HuH-7.5 (cell line): ENCODE measurements at regions not wholly inside any gene's neighbourhood (a gene's known extent, or its start where the extent isn't known, plus 50 kb on each side); places are given as distances from the start of the nearest gene placed in this dataset.
"Not testable (repeated sequence)": the region's sequence is repeated elsewhere in the genome, so short reads cannot be mapped to it uniquely, and the experiment has no call there.

Experiments
- DNase-seq: peaks from one replicate; pipeline ENCODE4 v3.0.0; 2011; ENCODE audit warnings: low spot score

DNA sequence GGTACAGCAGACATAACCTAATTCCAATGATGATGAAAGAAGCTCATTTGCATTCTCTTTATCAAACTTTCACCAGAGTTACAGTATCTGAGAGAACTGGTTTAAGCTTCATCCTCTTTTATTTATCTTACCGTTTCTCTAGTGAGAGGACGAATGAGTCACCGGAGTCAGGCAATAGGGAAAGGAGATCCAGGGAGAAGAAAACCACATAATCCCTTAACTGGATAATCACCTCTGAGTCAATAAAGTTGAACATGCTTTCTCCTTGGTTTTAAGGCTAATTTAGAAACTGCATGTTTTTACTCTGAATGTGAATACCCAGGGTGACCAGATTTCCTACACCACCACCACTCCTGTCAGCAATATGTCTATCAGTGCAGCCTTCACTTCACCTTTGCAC is 313.7 kb upstream of the TBX18 start:
- no peak for DNase-seq

GRCh38 chr6:85077098-85077497 is 312.7 kb upstream of the TBX18 start:
- DNase-seq, result no peak

- not testable (repeated sequence) for DNase-seq
Observed at GRCh38 chr6:85071845-85072244, 307.4 kb upstream of the TBX18 start.

GRCh38 chr6:85069577-85069976 is 305.2 kb upstream of the TBX18 start:
- DNase-seq, result no peak

DNA sequence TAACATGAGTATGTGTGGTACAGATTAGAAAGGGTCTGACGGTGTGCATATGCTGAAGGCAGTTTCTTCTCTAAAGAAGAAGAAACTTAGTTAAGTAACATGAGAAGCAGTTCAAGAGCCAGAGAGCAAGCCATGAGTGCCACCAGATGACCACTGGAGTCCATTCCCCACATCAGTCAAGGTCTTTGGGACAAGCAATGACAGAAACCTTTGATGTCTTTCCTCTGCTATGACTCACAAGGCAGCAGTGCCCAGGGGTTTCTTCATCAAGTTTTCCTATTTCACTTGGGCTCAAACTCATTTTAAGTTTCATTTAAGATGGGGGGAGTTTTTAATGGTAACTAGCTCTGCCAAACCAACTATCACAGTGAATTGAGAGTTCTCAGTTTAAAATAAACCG is 303.8 kb upstream of the TBX18 start:
- DNase-seq, result no peak

DNA sequence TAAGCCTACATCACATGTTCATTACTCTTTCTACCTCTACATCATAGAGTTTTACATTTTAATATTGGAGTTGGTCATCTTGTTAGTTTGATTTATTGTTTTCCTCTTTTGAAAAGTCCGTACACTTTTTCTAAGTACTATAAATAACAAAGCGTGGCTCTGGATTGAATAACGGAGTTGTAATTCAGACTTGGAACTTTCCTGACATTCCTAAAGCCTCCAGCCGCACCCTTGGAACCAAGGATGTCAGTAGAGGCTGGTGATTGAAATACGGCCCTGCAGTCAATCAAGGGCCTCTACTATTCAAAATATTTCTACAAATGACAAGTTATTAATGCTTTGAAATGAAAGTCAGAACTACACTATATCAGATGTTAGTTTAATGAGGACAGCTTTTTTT is 301.9 kb upstream of the TBX18 start:
- DNase-seq, result no peak

DNA sequence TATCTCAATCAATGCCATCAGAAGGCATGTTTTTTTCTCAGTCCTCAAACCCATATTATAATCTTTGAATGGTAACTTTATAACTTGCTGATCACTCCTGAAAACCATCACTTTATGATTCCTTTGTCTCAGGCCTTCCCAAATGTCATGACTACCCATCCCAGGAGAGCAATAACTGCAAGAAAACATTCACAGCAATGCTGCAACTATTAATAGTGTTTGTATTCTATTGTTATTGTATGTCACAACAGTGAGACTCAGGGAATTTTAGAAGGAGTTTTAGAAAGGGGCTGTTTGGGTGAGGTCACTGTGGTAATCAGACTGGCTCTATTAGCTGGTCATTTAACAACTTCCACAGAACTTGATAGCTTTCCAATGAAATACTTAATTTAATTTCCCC is 301.4 kb upstream of the TBX18 start:
- DNase-seq, result no peak

GRCh38 chr6:85063611-85064010 is 299.2 kb upstream of the TBX18 start:
- no peak for DNase-seq

DNA sequence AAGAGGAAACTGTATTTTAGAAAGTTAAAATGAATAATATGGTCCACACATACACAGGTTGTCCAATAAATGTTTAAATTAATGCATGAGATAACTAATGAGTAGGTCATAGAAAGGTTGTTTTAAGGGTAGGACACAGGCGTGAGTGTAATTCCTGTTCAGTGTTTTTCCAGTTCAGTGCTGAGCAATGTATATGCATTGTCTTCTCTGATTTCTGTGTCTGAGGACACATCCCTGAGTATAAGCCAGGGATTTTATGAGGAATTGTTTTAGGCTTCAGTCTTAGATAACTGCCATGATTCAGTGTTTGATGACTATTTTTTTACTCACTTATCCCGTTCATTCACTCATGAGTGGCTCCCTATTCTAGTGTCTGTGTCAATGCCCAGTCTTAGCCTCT is 298.5 kb upstream of the TBX18 start:
- no peak for DNase-seq

GRCh38 chr6:85058806-85059205 is 294.4 kb upstream of the TBX18 start:
- no peak for DNase-seq

- DNase-seq, result no peak
Observed at GRCh38 chr6:85050149-85050548, 285.8 kb upstream of the TBX18 start.

DNA sequence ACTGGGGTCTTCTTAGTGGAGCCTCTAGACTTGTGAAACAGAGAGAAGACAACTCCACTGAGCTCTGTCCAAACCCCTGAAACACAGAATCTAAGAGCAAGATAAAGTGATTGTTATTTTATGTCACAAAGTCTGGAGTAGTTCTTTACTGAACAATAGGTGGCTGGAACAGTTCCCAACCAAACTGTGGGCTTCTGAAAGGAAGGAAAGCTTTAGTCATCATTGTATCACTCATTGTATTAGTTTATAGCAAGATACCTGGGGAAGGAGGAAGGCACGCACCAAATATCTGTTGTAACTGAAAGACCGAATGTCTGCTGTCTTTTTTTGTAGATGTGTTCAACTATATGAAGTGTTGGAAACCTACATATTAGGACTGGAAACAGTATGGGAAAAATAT is 284.9 kb upstream of the TBX18 start:
- no peak for DNase-seq

GRCh38 chr6:85047818-85048217 is 283.4 kb upstream of the TBX18 start:
- DNase-seq, result no peak

DNA sequence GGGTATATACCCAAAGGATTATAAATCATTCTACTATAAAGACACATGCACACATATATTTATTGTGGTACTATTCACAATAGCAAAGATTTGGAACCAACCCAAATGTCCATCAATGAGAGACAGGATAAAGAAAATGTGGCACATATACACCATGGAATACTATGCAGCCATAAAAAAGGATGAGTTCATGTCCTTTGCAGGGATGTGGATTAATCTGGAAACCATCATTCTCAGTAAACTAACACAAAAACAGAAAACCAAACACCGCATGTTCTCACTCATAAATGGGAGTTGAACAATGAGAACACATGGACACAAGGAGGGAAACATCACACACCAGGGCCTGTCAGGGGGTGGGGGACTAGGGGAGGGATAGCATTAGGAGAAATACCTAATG is 281.4 kb upstream of the TBX18 start:
- not testable (repeated sequence) for DNase-seq

DNA sequence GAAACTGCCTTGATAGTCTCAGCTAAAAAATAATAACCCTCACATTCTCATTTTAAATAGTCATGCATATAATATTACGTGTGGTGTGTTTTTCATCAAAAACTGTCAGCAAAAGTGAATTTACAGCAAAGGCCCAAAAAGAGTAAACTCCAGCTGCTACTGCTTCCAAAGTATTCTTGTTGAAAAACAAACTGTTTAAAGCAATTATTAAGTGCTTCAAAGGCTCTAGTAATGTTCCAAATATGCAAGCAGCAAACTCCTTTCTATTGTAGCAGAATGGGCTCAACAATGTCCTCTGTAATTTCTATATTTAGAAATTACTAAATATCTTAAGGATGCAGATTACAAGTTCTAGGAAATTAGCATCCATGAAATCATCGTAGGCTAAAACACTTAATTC is 280.0 kb upstream of the TBX18 start:
- no peak for DNase-seq

DNA sequence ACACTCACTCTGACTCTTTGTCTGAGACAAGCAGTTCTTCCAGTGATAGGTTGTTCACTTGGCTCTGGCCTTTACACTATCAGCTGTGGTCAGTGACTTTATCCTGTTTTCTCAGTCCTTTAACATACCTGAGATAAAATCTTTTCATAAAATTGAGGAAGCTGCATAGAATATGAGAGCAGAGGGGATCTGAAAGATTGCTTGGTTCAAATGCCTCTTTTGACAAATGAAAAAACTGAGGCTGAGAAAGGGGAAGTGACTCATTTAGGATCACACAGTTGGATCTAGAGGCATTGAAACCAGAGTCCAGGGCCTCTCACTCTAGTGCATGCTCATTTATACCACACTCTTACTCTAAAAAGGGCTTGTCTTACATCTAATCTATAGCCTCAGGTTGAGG is 277.0 kb upstream of the TBX18 start:
- DNase-seq, result no peak

GRCh38 chr6:85037221-85037620 is 272.8 kb upstream of the TBX18 start:
- no peak for DNase-seq

DNA sequence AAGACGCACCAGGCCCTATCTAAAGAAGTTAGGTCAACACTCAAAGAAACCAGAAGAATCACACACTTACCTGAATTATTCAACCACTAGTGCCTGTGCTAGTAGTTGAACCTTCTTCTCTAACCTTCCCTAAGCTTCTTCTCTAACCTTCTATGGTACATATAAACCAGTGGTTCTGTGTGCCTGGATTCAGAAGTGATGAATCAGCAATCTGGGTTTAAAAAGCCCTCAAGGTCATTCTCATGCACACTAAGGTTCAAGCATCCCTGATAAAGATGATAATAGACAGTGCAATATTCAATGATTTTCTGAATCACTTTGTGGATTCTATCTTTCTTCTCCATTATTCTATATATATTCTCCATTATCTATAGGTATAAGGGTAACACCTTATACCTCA is 271.4 kb upstream of the TBX18 start:
- DNase-seq, result no peak

DNA sequence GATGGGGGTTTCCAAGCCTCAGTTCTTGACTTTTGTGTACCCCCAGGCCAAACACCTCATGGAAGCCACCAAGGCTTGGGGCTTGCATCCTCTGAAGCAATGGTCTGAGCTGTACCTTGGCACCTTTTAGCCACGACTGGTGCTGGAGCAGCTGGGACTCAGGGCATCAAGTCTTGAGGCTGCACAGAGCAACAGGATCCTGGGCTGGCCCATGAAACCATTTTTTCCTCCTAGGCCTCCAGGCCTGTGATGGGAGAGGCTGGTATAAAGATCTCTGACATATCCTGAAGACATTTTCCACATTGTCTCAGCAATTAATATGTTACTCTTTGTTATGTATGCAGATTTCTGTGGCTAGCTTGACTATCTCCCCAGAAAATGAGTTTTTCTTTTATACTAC is 269.1 kb upstream of the TBX18 start:
- no peak for DNase-seq

DNA sequence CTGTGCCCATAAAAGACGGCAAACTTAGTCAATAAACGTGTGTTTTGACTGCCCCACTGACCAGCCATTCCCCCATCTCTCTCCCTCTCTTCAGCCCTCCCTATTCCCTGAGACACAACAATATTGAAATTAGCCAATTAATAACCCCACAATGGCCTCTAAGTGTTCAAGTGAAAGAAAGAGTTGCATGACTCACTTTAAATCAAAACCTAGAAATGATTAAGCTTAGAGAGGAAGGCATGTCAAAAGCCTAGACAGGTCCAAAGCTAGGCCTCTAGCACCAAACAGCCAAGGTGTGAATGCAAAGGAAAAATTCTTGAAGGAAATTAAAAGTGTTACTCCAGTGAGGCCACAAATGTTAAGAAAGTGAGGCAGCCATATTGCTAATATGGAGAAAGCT is 261.6 kb upstream of the TBX18 start:
- no peak for DNase-seq

DNA sequence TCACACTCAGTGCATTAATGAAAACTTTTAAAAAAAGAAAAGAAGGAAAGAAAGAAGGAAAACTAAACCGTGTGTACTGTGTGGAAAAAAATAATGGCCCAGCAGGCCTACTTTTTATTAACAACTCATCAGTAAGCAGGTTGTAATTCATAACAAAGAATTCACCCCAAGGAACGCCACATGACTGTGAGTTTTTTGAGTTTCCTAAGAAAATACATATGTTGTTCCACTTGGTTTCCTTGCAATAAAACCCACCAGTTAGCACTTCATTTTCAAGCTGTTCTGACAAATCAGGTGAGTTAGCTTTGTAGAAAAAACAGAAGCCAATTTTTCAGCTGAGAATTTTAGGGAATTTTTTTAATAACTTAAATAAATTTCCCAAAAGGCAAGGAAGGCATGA is 259.3 kb upstream of the TBX18 start:
- no peak for DNase-seq

- DNase-seq, result no peak
Observed at GRCh38 chr6:85017352-85017751, 253.0 kb upstream of the TBX18 start.

DNA sequence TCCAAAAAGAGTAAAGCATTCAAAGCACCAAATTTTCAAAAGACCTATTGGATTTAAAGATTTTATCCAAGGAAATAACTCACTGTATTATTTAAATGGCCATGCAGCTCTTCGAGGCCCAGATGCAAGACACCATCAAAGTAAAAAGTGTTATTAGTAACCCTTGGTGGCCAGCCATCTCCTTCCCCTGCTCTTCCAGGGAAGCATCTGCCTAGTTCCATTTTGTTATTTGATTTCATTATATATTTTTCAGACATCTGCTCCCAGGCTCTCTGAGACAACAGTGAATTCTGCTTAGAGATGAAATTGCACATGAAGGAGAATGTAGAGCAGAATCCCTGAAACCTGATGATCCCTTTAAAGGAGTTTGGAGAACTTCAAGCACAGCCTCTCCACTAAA is 252.3 kb upstream of the TBX18 start:
- DNase-seq, result no peak

DNA sequence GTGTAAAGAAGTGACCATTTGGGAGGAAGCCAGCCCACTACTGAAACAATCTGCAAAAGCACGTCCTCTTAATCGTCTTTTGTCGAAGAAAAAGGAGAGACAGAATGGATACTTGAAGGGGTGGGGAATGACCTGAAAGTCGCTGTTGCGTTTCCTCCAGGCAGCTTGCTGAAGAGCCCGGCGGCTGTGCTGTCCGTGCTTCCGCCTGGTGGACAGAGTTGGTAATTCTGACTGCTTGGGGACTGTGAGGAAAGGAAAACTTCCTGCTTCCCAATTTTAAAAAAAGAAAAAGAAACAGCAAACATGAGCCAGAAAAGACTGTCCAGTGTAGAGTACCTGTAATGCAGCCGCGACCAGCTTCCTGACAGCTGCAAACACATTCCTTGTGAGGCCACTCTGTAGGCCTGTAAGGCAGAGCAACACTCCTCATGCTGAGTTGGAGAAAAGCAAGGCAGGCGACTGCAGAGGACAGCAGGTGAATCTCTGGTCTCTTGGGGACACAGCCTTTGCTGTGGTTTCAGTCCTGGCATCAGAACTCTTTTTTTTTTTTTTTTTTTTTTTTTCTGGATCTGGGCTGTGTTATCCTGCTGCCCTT is 251.1 kb upstream of the TBX18 start:
- DNase-seq, result peak; percentile 18

DNA sequence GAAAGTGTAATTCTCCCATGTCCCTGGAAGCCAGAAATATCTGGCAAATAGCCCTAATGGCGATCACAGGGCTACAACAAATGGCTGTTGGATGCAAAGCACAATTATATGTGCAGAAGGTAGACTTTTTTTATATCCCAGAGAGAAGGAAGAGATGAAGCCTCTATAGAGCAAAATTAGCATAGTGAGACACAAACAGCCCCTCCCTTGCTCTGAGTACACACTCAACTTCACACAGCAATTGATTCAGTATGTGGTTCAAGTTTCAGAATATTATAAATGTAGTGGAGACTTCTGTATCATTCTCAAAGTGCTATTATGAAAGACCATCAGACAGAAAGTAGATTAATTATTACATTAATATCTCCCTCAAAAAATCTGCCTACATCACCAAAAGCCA is 246.5 kb upstream of the TBX18 start:
- no peak for DNase-seq
